ENCODE measurements at regions not wholly inside any gene's neighbourhood (a gene's known extent, or its start where the extent isn't known, plus 50 kb on each side); places are given as distances from the start of the nearest gene placed in this dataset.

DNA sequence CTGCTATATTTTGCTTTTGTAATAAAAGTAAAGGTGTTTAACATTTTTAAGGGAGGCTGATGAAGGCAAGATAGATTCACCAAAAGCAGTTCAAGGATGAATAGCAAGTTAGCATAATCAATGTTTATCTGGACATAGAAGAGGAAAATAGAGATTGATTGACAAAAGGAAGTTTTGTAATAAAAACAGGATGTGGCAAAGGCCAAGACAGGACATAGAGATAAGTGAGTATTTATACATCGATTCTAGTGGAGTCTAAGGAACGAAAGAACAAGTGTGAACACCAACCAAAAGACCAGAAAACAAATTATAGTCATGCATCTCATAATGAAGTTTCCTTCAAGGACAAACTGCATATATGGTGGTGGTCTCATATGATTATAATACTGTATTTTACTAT, 123.8 kb downstream of the CCDC71L start:
- Histone ChIP-seq H3K4me2 (replicated peaks; ENCODE audit: low read depth, low read length, poor library complexity, severe bottlenecking) (no peak overlapping the region), H2AFZ (ENCODE audit: insufficient read depth, low read depth, low read length, poor library complexity, severe bottlenecking) (no peak overlapping the region), H3K27me3 (replicated peaks in 1 of 4; ENCODE audit: control extremely low read depth in 1 of 4, control insufficient read depth in 3 of 4, insufficient read depth in 4 of 4, low read length in 3 of 4) (no peaks in the 10 kb centered on the region), H3K79me2 (ENCODE audit: control insufficient read depth, insufficient read depth, low read length) (no peaks in the 10 kb centered on the region), H3K4me3 (ENCODE audit: control extremely low read depth in 1 of 5, extremely low read depth in 1 of 5, insufficient read depth in 1 of 5, low read depth in 2 of 5, low read length in 4 of 5) (no peak overlapping the region), H3K4me1 (ENCODE audit: control insufficient read depth in 2 of 2, insufficient read depth in 2 of 2, low read length in 2 of 2) (no peaks in the 10 kb centered on the region), H3K27ac (ENCODE audit: low read length in 2 of 2) (no peak overlapping the region), H4K20me1 (ENCODE audit: control insufficient read depth, insufficient read depth, low read length, poor library complexity, severe bottlenecking) (no peaks in the 10 kb centered on the region), H3K36me3 (replicated peaks in 1 of 2; ENCODE audit: control extremely low read depth in 1 of 2, control insufficient read depth in 1 of 2, extremely low read depth in 1 of 2, insufficient read depth in 2 of 2, low read length in 1 of 2) (no peaks in the 10 kb centered on the region), H3K9ac (ENCODE audit: low read length) (no peak overlapping the region), H3K9me3 (ENCODE audit: control extremely low read depth in 1 of 3, control insufficient read depth in 2 of 3, insufficient read depth in 1 of 3, low read length in 2 of 3) (no peaks in the 10 kb centered on the region)
- no peak for TF ChIP-seq EZH2 (IDR thresholded peaks at IDR 0.05; ENCODE audit: borderline replicate concordance, insufficient read depth, low read depth, low read length, poor library complexity, severe bottlenecking)
- TF ChIP-seq, protein P1, sequence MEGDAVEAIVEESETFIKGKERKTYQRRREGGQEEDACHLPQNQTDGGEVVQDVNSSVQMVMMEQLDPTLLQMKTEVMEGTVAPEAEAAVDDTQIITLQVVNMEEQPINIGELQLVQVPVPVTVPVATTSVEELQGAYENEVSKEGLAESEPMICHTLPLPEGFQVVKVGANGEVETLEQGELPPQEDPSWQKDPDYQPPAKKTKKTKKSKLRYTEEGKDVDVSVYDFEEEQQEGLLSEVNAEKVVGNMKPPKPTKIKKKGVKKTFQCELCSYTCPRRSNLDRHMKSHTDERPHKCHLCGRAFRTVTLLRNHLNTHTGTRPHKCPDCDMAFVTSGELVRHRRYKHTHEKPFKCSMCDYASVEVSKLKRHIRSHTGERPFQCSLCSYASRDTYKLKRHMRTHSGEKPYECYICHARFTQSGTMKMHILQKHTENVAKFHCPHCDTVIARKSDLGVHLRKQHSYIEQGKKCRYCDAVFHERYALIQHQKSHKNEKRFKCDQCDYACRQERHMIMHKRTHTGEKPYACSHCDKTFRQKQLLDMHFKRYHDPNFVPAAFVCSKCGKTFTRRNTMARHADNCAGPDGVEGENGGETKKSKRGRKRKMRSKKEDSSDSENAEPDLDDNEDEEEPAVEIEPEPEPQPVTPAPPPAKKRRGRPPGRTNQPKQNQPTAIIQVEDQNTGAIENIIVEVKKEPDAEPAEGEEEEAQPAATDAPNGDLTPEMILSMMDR (IDR thresholded peaks at IDR 0.05), result no peak
- ChIA-PET POLR2A (no interaction called here), CTCF (no interaction called here)
- ATAC-seq (ENCODE audit: low read depth) (no peak), DNase-seq (no peak)
- H3K4me1 Mint-ChIP-seq, result no peaks in the 10 kb centered on the region
- no peaks in the 10 kb centered on the region for H3K9me3 Mint-ChIP-seq (ENCODE audit: insufficient read depth)
- no peaks in the 10 kb centered on the region for H3K27me3 Mint-ChIP-seq
- no peak overlapping the region for H3K27ac Mint-ChIP-seq
- no peak overlapping the region for H3K4me3 Mint-ChIP-seq
- no CpG with 5 or more reads among the region's 2 CpGs for WGBS (ENCODE audit: insufficient coverage)
- intact Hi-C loops (cut with micrococcal nuclease), result no loop called here

DNA sequence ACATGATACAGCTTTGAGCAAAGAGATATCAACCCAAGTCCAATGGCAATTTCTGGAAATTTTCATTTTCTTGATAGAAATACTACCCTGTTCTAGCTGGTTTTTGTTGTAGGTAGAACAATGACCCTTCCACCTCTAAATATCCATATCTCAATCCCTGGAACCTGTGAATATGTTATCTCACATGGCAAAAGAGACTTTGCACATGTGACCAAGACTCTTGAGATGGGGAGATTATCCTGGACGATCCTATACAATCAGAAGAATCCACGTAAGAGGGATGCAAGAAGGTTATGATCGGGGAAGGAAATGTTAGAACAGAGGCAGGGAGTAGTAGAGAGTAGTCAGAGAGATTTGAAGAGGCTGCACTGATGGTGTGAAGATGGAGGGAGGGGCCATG, 124.9 kb downstream of the CCDC71L start:
- Histone ChIP-seq H3K9me3 (ENCODE audit: control extremely low read depth in 1 of 3, control insufficient read depth in 2 of 3, insufficient read depth in 1 of 3, low read length in 2 of 3) (no peaks in the 10 kb centered on the region), H3K9ac (ENCODE audit: low read length) (no peak overlapping the region), H2AFZ (ENCODE audit: insufficient read depth, low read depth, low read length, poor library complexity, severe bottlenecking) (no peak overlapping the region), H3K36me3 (replicated peaks in 1 of 2; ENCODE audit: control extremely low read depth in 1 of 2, control insufficient read depth in 1 of 2, extremely low read depth in 1 of 2, insufficient read depth in 2 of 2, low read length in 1 of 2) (no peaks in the 10 kb centered on the region), H3K4me1 (ENCODE audit: control insufficient read depth in 2 of 2, insufficient read depth in 2 of 2, low read length in 2 of 2) (no peaks in the 10 kb centered on the region), H3K4me3 (ENCODE audit: control extremely low read depth in 1 of 5, extremely low read depth in 1 of 5, insufficient read depth in 1 of 5, low read depth in 2 of 5, low read length in 4 of 5) (no peak overlapping the region), H4K20me1 (ENCODE audit: control insufficient read depth, insufficient read depth, low read length, poor library complexity, severe bottlenecking) (no peaks in the 10 kb centered on the region), H3K4me2 (replicated peaks; ENCODE audit: low read depth, low read length, poor library complexity, severe bottlenecking) (no peak overlapping the region), H3K79me2 (ENCODE audit: control insufficient read depth, insufficient read depth, low read length) (no peaks in the 10 kb centered on the region), H3K27me3 (replicated peaks in 1 of 4; ENCODE audit: control extremely low read depth in 1 of 4, control insufficient read depth in 3 of 4, insufficient read depth in 4 of 4, low read length in 3 of 4) (no peaks in the 10 kb centered on the region), H3K27ac (ENCODE audit: low read length in 2 of 2) (no peak overlapping the region)
- no peaks in the 10 kb centered on the region for H3K27me3 Mint-ChIP-seq
- no peaks in the 10 kb centered on the region for H3K9me3 Mint-ChIP-seq (ENCODE audit: insufficient read depth)
- TF ChIP-seq, protein P1 (IDR thresholded peaks at IDR 0.05), result no peak
- TF ChIP-seq EZH2 (IDR thresholded peaks at IDR 0.05; ENCODE audit: borderline replicate concordance, insufficient read depth, low read depth, low read length, poor library complexity, severe bottlenecking), result no peak
- intact Hi-C loops (cut with micrococcal nuclease), result no loop called here
- H3K27ac Mint-ChIP-seq, result no peak overlapping the region
- CTCF ChIA-PET, result no interaction called here
- WGBS (ENCODE audit: insufficient coverage), result 100% methylated on average over 1 of the region's 3 CpGs
- no peaks in the 10 kb centered on the region for H3K4me1 Mint-ChIP-seq
- no peak overlapping the region for H3K4me3 Mint-ChIP-seq
- no peak for ATAC-seq (ENCODE audit: low read depth)
- DNase-seq, result no peak
- POLR2A ChIA-PET, result no interaction called here
